Embryonic facial prominence (tissue), 1 donor: ENCODE measurements at regions not wholly inside any gene's neighbourhood (a gene's known extent, or its start where the extent isn't known, plus 50 kb on each side); places are given as distances from the start of the nearest gene placed in this dataset.
"Not testable (repeated sequence)": the region's sequence is repeated elsewhere in the genome, so short reads cannot be mapped to it uniquely, and the experiment has no call there.

ENCODE experiments used
- DNase-seq: peaks from one replicate; pipeline ENCODE4 v3.0.0-alpha.2; 2016; ENCODE audit errors: extremely low spot score

DNA sequence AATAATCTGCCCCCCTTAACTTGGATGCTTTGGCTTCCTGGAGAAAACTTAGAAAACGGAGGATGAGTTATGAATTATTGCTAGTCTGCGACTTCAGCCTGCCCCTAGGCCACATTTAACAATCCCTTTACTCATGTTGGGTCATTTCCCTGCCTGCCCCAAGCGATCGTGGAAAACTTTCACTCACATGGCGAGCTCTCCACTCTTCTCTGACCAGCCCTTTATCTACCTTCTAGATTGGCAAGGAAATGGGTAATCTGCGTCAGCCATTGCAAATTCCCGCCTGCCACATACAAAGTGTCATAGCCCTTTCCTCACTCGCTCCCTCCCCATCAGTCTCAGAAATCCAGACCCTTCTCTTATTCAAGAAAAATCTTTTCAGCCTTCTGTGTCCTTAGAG, 154.3 kb upstream of the IRS2 start:
- DNase-seq = no peak

DNA sequence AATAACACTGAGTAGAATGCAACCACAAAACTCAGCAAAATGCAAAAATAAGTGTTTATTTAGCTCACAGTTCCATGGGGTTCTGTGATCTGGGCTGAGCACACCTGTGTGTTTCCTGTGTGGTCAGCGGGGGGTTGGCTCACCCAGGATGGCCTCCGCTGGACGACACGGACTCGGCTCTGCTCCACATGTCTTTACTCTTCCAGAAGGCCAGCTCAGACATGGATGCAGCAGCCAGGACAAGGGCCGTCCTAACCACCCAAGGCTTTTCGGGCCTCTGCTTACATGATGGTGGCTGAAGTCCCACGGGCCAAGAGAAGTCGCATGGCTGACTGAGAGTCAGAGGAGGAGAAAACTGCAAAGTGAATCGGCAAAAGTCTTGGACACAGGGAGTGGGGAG, 153.5 kb upstream of the IRS2 start:
- DNase-seq = no peak

DNA sequence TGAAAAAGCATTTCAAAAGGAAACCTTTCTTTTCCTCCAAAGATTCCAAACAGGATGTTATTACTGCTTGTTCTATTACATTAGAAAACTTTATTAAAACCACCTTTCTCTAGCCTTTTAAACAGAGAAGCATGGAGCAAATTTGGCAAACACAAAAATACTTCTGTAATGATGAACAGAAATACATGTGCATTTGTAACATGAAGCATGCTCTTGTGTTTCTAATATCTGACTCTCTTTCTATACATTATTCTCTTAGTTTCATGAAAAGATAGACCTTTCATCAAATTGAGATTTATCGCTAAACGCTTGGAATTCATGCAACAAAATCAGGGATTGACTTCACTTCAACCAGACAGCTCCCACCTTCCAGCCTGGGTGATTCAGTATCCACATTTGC, 152.8 kb upstream of the IRS2 start:
- peak; percentile 75 for DNase-seq

GRCh38 chr13:109938255-109938936, 152.0 kb upstream of the IRS2 start:
- peak; percentile 88 for DNase-seq

GRCh38 chr13:109934520-109934919, 148.1 kb upstream of the IRS2 start:
- not testable (repeated sequence) for DNase-seq

DNA sequence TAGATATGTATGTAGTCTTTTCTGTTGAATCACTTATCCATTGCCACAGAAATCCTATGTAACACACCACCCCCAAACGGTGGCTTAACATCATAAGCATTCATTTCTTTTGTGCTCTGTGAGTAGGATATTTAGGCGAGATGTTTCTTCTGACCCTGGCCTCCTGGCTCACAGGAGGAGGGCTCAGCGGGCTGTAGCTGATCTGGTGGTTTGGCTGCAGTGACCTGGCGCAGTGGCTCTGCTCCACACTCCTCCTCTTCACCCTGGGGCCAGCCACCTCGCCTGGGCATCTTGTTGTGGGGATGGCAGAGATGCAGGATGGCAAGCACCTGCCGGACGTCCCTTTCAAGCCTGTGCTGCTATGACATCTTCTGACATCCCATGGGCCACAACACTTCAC, 147.1 kb upstream of the IRS2 start:
- DNase-seq = no peak

DNA sequence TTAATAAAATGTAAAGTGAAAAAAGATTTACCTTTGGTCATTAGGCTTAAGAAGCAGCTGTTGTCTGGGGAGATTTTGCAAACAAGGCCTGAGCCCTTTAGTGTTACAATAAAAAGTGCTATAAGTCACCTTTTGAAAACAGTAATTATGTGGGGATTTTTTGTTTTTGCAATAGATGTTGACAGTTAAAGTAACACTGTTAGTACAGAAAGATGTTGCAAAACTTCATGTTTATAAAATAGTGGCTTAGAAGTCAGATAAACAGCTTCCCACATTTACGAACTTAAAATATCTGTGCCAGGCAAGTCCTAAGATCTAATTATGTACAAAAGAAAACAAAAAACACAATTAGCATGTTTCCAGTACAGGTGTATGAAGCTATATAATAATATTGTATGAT, 138.0 kb upstream of the IRS2 start:
- no peak for DNase-seq

- DNase-seq = no peak
Observed at GRCh38 chr13:109922518-109922917, 136.1 kb upstream of the IRS2 start.

DNA sequence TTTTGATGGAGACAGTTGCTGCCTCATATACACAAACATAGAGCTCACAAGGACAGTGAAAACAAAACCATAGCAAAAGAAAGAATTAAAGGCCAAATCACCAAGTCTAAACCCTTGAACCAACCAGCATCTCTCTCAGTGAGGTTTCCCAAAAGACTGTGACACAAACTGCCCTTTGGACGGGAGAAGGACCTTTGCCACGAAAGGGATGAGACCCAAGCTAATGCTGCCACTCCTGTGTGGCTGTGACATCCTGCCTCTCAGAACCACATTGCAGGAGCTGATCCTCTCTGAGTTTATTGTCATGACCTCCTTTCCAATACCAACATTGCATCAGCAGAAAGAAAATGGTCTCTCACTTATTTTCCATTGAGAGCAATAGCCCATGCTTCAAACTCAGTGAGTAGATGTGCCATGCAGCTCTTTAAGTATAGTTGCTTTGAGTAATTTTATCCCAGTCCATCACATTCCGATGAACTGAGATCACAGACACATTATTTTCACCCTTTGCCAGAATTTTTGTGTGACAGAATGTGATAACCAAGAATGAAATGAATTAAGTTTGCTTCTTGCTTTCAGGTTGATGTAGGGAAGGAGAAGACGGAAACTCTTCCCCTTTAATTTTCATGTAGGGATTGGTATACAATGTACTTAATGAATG, 133.5 kb upstream of the IRS2 start:
- DNase-seq = no peak

DNA sequence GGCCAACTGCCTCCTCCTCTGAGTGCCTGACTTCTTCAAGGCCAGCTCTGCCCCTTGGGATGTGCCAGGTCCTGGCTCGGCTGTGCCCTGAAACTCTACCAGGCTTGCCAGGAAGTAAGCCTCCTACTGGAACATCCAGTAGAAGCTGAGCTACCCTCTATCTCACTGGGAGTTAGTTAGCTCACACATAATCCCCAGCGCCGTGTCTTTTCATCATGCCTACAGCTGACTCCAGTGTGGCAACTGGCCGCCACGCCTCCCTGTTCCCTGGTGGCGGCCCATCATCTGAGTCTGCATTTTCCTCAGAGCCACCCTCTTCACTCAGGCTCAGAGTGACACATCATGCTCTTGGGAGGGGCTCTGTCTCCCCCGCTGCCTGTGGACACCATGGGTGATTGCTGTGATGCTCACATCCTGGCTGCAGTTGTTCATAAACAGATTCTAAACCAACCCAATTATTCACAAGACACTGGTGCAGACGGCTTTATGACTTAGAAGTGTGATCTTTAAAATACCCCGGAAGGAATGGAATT, 131.9 kb upstream of the IRS2 start:
- DNase-seq = no peak

DNA sequence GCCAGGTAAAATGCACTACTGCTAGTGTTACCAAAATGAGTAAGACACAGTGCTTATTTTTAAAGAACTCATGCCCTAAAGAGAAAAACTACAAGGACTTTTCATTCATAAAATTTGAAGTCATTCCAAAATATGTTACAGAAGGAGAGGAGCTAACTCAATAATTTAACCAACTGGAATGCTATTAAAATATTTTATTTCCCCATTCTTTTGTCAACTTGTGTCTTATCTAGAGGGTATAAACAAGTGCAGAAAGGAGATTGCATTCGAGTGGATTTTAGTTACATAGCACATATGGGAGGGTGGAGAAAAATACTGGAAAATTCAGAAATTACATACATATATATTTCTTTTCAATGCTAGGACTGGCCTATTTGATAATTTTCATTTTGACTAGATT, 131.0 kb upstream of the IRS2 start:
- DNase-seq = no peak

DNA sequence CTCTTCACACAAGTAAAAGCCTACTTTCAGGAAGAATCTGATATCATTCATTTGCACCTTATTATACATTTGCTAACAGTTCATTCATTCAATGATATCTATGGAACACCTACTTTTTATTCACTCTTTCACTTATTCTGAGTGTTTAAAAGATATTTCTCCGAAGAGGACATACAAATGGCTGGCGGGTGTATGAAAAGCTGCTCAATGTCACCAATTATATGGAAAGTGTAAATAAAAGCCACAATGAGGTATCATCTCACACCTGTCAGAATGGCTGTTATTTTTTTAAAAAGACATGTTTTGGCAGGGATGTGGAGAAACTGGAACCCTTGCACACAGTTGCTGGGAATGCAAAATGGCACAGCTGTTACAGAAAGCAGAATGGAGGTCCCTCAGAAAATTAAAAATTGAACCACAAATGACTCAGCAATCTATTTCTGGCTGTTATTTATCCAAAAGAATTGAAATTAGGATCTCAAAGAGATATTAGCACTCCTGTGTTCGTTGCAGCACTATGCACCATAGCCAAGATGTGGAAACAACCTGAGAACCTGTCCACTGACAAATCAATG, 127.6 kb upstream of the IRS2 start:
- no peak for DNase-seq

GRCh38 chr13:109913186-109913585, 126.8 kb upstream of the IRS2 start:
- DNase-seq = no peak

GRCh38 chr13:109910194-109910593, 123.8 kb upstream of the IRS2 start:
- DNase-seq = no peak

DNA sequence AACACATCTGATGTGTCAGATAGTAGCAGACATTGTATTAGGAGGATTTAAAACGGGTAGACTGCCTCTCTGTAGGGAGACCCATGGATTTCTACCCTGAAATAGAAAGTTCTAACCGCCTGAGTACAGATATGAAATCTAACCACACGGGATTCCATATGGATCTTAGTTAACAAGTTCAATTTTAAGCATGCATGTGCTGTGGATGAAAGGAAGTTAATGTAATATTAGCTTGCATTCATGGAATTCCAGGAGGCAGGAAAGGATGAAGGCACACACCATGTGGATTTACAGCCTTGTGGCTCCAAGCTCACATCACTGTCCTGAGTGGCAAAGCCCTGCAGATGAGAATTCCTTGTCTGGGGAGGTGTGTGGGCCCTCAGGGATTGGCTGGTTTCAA, 120.6 kb upstream of the IRS2 start:
- DNase-seq = no peak

- no peak for DNase-seq
Observed at GRCh38 chr13:109904218-109904617, 117.8 kb upstream of the IRS2 start.

DNA sequence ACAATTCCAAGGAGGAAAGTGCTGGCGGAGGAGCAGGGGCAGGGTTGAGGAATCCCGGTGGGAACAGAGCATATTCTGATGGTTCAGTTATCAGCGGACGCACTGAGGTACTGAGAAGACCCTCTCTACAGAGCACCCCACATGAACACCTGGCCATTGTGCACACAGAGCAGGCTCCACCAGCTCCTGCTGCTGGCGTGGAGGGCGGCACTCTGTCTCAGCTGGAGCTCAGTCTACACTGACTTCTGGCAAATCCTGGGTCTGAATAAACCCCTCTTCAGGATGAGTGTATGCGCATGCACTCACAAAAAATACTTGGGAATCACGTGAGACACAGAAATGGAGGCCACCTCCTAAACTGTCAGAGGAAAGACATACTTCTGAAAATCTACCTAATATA, 114.4 kb upstream of the IRS2 start:
- no peak for DNase-seq

- no peak for DNase-seq
Observed at GRCh38 chr13:109900320-109900719, 113.9 kb upstream of the IRS2 start.

- DNase-seq = no peak
Observed at GRCh38 chr13:109899748-109900147, 113.4 kb upstream of the IRS2 start.

GRCh38 chr13:109899316-109899715, 112.9 kb upstream of the IRS2 start:
- DNase-seq = no peak

DNA sequence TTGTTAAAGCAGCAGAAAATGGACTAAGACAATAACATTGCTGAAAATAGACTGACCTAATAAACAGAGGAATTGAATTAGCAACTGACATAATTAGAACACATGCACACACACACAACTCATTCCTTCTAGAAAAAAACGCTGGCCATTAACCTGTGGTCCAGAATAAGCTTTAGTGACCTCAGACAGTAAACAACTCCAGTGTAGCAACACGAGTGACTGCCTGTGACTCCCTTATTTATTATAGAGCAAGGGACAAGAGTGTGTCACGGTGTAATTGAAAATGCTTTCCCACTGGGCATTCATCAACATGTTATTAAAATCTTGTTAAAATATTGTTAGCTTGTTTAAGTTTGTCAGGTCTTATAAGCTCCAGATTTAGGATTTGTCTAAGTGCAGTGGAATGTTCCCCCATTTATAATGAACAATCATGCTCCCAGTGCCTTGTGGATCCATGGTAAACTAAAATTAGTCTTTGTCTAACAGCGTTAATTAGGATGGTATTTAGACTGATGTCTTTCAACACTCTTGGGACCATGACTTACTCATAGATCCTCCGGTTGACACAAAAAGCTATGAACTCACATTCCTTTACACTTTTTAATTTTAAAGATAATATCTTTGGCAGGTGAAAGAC, 111.7 kb upstream of the IRS2 start:
- no peak for DNase-seq

DNA sequence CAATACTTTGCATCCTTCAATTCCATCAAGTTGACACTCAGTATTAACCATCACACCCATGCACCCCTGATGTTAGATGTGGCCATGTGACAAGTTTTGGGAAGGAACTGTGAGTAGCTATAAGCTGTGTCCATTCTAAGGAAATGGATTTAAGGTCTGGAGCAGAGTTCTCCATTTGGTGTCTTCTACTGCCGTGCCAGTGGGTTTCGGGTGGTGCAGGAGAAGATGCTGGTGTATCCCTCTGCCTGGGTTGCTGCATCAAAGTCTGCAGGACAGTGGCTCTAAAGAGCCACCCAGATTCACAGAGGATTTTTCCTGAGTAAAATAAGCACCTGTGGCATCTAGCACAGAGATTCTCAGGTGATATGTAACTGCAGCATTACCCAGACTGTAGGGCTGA, 105.7 kb upstream of the IRS2 start:
- no peak for DNase-seq

- no peak for DNase-seq
Observed at GRCh38 chr13:109885235-109885634, 98.9 kb upstream of the IRS2 start.
